Neural progenitor cell (in vitro differentiated cells): ENCODE measurements at regions not wholly inside any gene's neighbourhood (a gene's known extent, or its start where the extent isn't known, plus 50 kb on each side); places are given as distances from the start of the nearest gene placed in this dataset.

Source experiments
- EZH2 ChIP-seq: fragments of 200-600 bp; sonication (generic); IDR thresholded peaks from 2 replicates; pipeline ENCODE4 v1.6.1; 2017; ENCODE audit warnings: antibody characterized with exemption, mild to moderate bottlenecking, moderate library complexity
- EZH2phosphoT487 ChIP-seq: fragments of 200-600 bp; sonication (generic); IDR thresholded peaks from 2 replicates; pipeline ENCODE4 v1.6.1; 2017; ENCODE audit warnings: antibody characterized with exemption
- TF ChIP-seq, protein P1 (sequence below): fragments of 200-600 bp; sonication (generic); IDR thresholded peaks from 2 replicates; pipeline ENCODE4 v1.5.1; 2017; ENCODE audit warnings: antibody characterized with exemption, mild to moderate bottlenecking

DNA sequence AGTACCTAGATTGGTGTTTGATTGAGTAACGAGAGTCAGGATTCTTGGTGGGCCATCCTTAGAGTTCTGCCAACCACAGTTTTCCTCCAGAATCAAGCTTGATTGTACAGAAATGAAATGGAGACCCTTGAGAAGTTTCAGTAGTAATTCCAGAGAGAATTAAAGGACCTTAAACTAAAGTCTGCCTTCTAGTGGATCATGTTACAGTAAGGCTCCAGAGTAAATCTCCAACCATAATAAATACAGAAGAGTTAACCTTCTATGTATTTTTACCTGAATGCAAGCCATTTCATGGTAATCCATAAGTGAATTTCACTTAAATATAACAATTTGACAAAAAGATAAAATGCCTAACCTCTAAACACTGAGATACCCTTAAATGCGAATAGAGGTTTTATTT is 53.0 kb upstream of the CNTLN start:
- TF ChIP-seq, protein P1, sequence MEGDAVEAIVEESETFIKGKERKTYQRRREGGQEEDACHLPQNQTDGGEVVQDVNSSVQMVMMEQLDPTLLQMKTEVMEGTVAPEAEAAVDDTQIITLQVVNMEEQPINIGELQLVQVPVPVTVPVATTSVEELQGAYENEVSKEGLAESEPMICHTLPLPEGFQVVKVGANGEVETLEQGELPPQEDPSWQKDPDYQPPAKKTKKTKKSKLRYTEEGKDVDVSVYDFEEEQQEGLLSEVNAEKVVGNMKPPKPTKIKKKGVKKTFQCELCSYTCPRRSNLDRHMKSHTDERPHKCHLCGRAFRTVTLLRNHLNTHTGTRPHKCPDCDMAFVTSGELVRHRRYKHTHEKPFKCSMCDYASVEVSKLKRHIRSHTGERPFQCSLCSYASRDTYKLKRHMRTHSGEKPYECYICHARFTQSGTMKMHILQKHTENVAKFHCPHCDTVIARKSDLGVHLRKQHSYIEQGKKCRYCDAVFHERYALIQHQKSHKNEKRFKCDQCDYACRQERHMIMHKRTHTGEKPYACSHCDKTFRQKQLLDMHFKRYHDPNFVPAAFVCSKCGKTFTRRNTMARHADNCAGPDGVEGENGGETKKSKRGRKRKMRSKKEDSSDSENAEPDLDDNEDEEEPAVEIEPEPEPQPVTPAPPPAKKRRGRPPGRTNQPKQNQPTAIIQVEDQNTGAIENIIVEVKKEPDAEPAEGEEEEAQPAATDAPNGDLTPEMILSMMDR, result no peak
- no peak for TF ChIP-seq EZH2phosphoT487
- no peak for TF ChIP-seq EZH2
